ENCODE measurements at regions not wholly inside any gene's neighbourhood (a gene's known extent, or its start where the extent isn't known, plus 50 kb on each side); places are given as distances from the start of the nearest gene placed in this dataset.

DNA sequence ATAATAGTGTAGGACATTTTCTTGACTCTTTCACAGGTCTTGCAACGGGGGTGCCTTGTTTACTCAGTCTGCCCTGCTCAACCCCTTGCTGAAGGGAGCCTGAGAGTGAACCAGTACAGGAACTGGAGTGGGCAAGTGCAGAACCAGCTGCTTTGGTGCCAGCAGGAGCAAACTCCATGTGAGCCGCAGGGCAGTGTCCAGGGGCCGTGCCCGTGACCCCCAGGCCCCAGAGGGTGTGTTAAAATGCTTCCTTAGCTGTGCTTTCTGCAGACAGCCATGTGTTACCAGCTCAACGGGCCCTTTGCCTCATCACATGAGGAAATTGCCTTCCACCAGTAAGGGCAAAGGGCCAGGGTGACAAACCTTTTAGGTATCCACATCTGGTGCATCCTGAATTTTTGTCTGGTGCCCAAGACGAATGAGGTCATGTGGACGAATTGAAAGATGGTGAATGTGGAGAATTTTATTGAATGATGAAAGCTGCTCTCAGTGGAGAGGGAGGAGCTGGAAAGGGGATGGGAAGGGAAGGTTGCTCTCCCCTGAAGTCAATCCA, 53.6 kb upstream of the OR5D13 start:
- H3K79me2 ChIP-seq (ENCODE audit: low read depth): no peaks in the 10 kb centered on the region
- H3K9me2 ChIP-seq (ENCODE audit: insufficient read depth): no peaks in the 10 kb centered on the region; the same call in 1 of the 2 replicates
- no peak overlapping the region for H3K4me2 ChIP-seq
- POLR2A ChIA-PET (ENCODE audit: unreplicated experiment): no interaction called here
- DNase-seq: no peak
- no peak for TF ChIP-seq EZH2 (IDR thresholded peaks at IDR 0.05; ENCODE audit: low read depth)
- TF ChIP-seq, protein P1, sequence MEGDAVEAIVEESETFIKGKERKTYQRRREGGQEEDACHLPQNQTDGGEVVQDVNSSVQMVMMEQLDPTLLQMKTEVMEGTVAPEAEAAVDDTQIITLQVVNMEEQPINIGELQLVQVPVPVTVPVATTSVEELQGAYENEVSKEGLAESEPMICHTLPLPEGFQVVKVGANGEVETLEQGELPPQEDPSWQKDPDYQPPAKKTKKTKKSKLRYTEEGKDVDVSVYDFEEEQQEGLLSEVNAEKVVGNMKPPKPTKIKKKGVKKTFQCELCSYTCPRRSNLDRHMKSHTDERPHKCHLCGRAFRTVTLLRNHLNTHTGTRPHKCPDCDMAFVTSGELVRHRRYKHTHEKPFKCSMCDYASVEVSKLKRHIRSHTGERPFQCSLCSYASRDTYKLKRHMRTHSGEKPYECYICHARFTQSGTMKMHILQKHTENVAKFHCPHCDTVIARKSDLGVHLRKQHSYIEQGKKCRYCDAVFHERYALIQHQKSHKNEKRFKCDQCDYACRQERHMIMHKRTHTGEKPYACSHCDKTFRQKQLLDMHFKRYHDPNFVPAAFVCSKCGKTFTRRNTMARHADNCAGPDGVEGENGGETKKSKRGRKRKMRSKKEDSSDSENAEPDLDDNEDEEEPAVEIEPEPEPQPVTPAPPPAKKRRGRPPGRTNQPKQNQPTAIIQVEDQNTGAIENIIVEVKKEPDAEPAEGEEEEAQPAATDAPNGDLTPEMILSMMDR (conservative IDR thresholded peaks at IDR 0.05): no peak
- H3K4me1 ChIP-seq (replicated peaks; ENCODE audit: insufficient read depth): no peaks in the 10 kb centered on the region
- intact Hi-C loops (cut with micrococcal nuclease; ENCODE audit: unreplicated experiment): loop anchor here (10.0 kb wide), 1 partner anchor 1065 kb away; no protein-coding TSS in a partner anchor
- H3K36me3 ChIP-seq (ENCODE audit: low read depth): no peaks in the 10 kb centered on the region
- no peaks in the 10 kb centered on the region for H3K9me3 ChIP-seq (ENCODE audit: insufficient read depth, low read depth)
- H2AFZ ChIP-seq: no peak overlapping the region
- BruUV-seq (replicated peaks): no TSS peak
- no peak overlapping the region for H3K4me3 ChIP-seq
- CTCF ChIA-PET: no interaction called here
- no peaks in the 10 kb centered on the region for H4K20me1 ChIP-seq (ENCODE audit: insufficient read depth)
- H3K27ac ChIP-seq: no peak overlapping the region
- 0 out of 2 replicates have a peak, but pooled peaks cover 6% of the 10 kb centered on the region for H3K27me3 ChIP-seq (ENCODE audit: insufficient read depth, low read depth)
- H3F3A ChIP-seq (ENCODE audit: insufficient read depth, low read depth): no peaks in the 10 kb centered on the region

All from PC-9 (cell line).